Mucosa of stomach (tissue), 1 donor: ENCODE measurements at regions not wholly inside any gene's neighbourhood (a gene's known extent, or its start where the extent isn't known, plus 50 kb on each side); places are given as distances from the start of the nearest gene placed in this dataset.

Experiments
- H3K27me3 ChIP-seq: one replicate; pipeline ENCODE4 v1.7.0; 2013; ENCODE audit warnings: mild to moderate bottlenecking, low read length; ENCODE audit not compliant: control insufficient read depth, insufficient read depth
- H3K36me3 ChIP-seq: one replicate; pipeline ENCODE4 v1.7.0; 2013; ENCODE audit warnings: low read length; ENCODE audit not compliant: control insufficient read depth, insufficient read depth
- H3K4me1 ChIP-seq: one replicate; pipeline ENCODE4 v1.7.0; 2013; ENCODE audit warnings: mild to moderate bottlenecking, low read length; ENCODE audit not compliant: control insufficient read depth, insufficient read depth
- H3K4me3 ChIP-seq: one replicate; pipeline ENCODE4 v1.7.0; 2013; ENCODE audit warnings: low read length
- H3K9ac ChIP-seq: one replicate; pipeline ENCODE4 v1.7.0; 2013; ENCODE audit warnings: mild to moderate bottlenecking, low read length, moderate library complexity
- H3K9me3 ChIP-seq: one replicate; pipeline ENCODE4 v1.7.0; 2013; ENCODE audit warnings: mild to moderate bottlenecking, low read length, moderate library complexity; ENCODE audit not compliant: control insufficient read depth
- donor health status: Pancreatic carcinoma.

DNA sequence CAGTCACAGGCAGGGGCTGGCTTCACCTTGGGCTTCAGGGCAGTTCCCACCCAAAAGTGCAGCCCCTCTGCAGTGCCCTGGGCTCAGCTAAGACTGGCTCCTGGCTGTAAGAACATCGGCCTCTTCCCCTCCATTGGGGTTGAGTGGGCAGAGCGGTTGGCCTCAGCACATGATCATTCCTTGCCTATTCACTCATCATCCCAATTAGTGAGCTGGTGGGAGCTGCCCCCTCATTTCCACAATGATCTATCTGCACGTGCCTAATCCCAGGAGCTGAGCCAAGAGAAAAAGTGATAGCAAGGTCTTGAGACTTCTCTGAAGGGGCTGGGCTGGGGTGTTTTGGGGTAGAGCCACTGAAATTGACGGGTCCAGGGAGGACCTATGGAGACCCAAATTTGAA is 133.6 kb downstream of the SYF2 start:
- Histone ChIP-seq H3K27me3 (no peaks in the 10 kb centered on the region), H3K9ac (no peak overlapping the region), H3K36me3 (no peaks in the 10 kb centered on the region), H3K4me1 (no peaks in the 10 kb centered on the region), H3K9me3 (no peaks in the 10 kb centered on the region), H3K4me3 (no peak overlapping the region)

DNA sequence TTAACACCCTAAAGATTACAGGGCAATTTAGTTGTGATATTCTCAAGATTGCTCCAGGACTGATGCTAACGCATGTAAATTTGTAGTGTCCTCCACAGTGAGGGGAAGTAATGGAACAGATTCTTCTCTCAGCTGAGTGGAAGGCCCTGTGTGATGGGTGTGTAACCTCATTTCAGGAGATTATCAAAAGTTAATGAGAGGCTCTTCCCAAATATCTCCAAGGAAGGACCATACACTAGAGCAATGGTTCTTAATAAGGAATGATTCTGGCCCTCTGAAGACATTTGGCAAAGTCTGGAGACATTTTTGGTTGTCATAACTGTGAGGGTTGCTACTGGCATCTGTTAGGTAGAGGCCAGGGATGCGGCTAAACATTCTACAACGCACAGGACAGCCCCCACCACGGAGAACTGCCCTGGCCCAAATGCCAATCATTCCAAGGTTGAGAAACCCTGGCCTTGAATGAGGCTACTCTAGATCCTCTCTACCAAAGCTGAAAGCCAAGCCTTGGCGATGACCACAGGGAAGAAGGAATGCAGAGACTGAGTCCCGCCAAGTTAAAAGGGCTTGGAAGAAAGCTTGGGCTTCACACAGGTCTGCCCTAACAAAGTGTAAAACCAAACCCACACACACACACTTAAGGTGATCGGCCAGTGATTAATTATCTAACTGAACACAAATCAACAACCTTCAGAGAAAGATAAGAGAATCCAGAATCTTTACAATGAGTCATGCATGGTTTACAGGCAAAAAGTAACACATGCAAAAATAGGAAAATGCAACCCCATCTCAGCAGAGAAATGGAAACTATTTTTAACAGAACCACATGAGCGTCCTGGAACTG is 135.8 kb downstream of the SYF2 start:
- no peaks in the 10 kb centered on the region for H3K36me3 ChIP-seq

DNA sequence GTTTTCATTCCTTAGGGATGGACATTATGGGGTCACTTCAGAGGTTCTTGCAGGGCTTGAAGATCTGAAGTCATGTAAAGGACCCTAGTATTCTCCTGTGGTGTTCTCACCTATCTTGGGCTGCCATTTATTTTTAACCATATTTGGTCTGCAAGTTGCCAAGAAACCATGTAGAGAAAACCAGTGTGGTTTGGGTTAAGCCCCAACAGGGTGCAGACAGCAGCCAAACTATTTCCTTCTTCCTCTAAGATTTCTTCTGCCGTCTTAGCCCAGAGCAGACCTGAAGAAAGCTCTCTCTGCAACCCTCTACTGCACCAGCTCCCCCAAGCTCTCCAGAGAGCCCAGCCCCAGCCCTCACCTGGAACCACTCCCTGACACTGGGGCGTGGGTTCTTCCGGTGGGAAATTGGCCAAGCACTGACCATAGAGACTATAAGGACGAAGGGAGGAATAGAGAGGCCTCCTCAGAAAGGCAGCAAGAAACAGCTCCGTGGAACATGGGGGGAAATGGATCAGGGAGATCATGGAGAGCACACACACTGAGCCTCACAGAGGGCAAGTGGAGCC is 136.6 kb downstream of the SYF2 start:
- Histone ChIP-seq H3K4me3 (no peak overlapping the region), H3K9me3 (no peaks in the 10 kb centered on the region), H3K27me3 (peaks cover 3% of the 10 kb centered on the region), H3K4me1 (no peaks in the 10 kb centered on the region), H3K9ac (no peak overlapping the region), H3K36me3 (no peaks in the 10 kb centered on the region)

More for the DNA sequence above, 135.8 kb downstream of the SYF2 start:
- Histone ChIP-seq H3K9me3 (no peaks in the 10 kb centered on the region), H3K9ac (no peak overlapping the region), H3K4me1 (no peaks in the 10 kb centered on the region), H3K4me3 (no peak overlapping the region), H3K27me3 (no peaks in the 10 kb centered on the region)

- no peak overlapping the region for H3K4me3 ChIP-seq
- peaks cover 6% of the 10 kb centered on the region for H3K27me3 ChIP-seq
- H3K4me1 ChIP-seq: no peaks in the 10 kb centered on the region
- H3K36me3 ChIP-seq: no peaks in the 10 kb centered on the region
- H3K9ac ChIP-seq: no peak overlapping the region
- no peaks in the 10 kb centered on the region for H3K9me3 ChIP-seq
Observed at GRCh38 chr1:25094995-25095394, 137.3 kb downstream of the SYF2 start.

DNA sequence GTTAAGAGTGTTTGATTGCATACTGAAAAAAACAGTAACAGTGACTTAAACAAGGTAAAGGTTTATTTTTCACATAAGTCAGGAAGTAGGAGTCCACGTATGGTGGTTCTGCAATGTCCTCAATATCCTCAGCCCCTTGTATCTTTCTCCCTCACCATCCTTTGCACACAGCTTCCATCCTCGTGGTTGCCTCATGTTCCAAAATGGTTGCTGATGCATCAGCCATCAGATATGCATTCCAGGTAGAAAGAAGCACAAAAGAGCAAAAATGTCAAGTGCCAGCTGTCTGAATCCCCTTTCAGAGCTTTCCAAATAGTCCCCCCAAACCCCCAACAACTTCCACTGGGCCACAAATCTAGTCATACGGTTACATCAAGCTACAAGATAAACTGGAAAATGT is 138.1 kb downstream of the SYF2 start:
- Histone ChIP-seq H3K9me3 (no peaks in the 10 kb centered on the region), H3K9ac (no peak overlapping the region), H3K27me3 (peaks cover 9% of the 10 kb centered on the region), H3K4me3 (no peak overlapping the region), H3K36me3 (no peaks in the 10 kb centered on the region), H3K4me1 (no peaks in the 10 kb centered on the region)

- Histone ChIP-seq H3K9ac (no peak overlapping the region), H3K36me3 (no peaks in the 10 kb centered on the region), H3K27me3 (peaks cover 20% of the 10 kb centered on the region), H3K9me3 (no peaks in the 10 kb centered on the region), H3K4me1 (no peaks in the 10 kb centered on the region), H3K4me3 (no peak overlapping the region)
Observed at GRCh38 chr1:25091658-25092057, 140.6 kb downstream of the SYF2 start.

GRCh38 chr1:25090707-25091422 is 141.4 kb downstream of the SYF2 start:
- Histone ChIP-seq H3K9me3 (no peaks in the 10 kb centered on the region), H3K9ac (no peak overlapping the region), H3K4me1 (no peaks in the 10 kb centered on the region), H3K36me3 (no peaks in the 10 kb centered on the region), H3K4me3 (no peak overlapping the region), H3K27me3 (peaks cover 20% of the 10 kb centered on the region)

GRCh38 chr1:25089772-25090171 is 142.5 kb downstream of the SYF2 start:
- Histone ChIP-seq H3K9me3 (no peaks in the 10 kb centered on the region), H3K4me1 (no peaks in the 10 kb centered on the region), H3K36me3 (no peaks in the 10 kb centered on the region), H3K27me3 (peaks cover 20% of the 10 kb centered on the region), H3K4me3 (no peak overlapping the region), H3K9ac (no peak overlapping the region)

DNA sequence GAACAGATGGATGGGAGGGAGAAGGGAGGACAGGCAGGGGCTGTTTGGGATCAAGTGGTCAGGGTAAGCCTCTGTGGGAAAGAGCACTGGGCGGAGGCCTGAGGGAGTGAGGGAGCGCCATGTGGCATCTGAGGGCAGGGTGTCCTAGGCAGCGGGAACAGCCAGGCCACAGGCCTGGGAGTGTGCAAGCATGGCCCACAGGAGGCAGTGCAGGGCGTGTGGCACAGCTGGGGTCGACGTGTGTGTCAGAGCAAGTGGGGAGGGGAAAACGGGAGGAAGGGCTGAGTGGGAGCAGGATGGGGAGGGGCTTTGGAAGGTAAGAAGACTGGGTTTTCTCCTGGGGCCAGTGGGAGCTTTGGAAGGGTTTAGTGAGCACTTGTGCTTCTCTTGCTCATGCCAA is 143.4 kb downstream of the SYF2 start:
- Histone ChIP-seq H3K9ac (no peak overlapping the region), H3K27me3 (peaks cover 20% of the 10 kb centered on the region), H3K4me3 (no peak overlapping the region), H3K36me3 (no peaks in the 10 kb centered on the region), H3K4me1 (no peaks in the 10 kb centered on the region), H3K9me3 (no peaks in the 10 kb centered on the region)

DNA sequence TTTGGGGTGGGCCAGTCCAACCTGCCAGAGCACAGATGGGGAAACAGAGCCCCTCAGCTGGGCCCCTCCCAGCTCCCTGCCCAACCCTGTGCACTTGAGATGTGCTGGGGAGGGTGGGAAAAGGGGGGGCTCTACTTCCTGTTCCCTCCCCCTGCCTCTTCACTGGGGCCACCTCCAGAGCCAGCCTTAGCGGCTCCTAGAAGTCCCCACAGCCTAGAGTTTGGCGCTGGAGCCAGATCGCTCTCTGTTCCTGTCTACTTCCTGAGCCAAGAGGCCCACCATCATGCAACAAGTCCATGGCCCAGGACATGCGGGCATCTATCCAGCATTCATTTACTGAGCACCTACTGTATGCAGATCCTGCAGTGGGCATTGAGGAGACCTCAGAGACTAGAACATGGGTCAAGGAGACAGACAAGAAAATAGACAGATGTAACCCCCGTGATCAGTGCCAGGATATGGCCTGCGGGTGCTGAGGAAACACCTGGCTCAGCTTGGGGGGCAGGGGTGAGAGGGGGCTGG is 144.1 kb downstream of the SYF2 start:
- no peaks in the 10 kb centered on the region for H3K9me3 ChIP-seq
- no peak overlapping the region for H3K4me3 ChIP-seq
- no peak overlapping the region for H3K9ac ChIP-seq
- H3K36me3 ChIP-seq: no peaks in the 10 kb centered on the region
- H3K27me3 ChIP-seq: peaks cover 20% of the 10 kb centered on the region
- no peaks in the 10 kb centered on the region for H3K4me1 ChIP-seq

DNA sequence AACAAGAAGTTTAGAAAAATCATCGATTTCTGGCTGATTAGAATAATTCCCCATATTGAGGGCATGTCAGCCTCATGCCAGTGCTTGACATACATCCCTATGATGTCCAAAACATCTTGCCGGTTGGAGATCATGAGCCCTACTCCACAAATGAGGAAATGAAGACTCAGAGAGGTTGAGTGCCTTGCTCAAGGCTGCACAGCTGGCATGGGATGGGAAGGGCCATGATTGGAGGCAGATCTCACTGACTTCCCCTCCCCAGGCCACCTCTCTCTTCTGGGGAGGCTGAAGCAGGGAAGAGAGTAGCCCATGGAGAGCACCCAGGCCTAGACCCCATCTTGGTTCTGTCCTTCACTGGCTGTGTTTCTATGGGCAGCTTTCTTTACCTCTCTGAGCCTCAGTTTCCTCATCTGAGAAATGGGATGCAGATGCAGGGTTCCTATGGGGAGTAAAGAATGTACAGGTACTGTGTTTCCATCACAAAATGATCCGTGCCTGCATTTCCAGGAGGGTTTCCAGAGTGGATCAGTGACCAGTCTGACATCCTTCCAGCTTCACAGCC is 145.7 kb downstream of the SYF2 start:
- Histone ChIP-seq H3K4me3 (no peak overlapping the region), H3K9me3 (no peaks in the 10 kb centered on the region), H3K27me3 (peaks cover 20% of the 10 kb centered on the region)

DNA sequence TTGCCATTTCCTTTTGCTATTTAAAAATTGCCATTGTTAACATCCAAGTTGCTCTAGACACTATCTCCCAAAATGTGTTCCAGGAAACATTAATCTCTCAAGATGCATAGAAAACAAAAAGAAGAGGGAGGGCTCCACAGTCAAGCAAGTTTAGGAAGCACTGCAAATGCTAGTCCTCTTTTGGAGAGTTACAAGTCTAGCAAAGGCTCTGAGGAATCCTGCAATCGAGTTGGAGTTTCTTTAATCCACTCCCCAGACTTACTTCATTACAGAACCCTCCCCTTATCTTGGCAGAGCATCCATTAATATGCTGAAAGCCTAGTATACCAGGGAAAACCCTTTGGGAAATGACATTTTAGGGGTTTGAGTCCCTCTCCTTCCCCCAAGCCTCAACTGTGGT is 147.9 kb downstream of the SYF2 start:
- Histone ChIP-seq H3K36me3 (no peaks in the 10 kb centered on the region), H3K9ac (no peak overlapping the region), H3K27me3 (peaks cover 12% of the 10 kb centered on the region), H3K4me1 (no peaks in the 10 kb centered on the region), H3K9me3 (no peaks in the 10 kb centered on the region), H3K4me3 (no peak overlapping the region)

More for the DNA sequence above, 145.7 kb downstream of the SYF2 start:
- Histone ChIP-seq H3K4me1 (no peaks in the 10 kb centered on the region), H3K9ac (no peak overlapping the region), H3K36me3 (no peaks in the 10 kb centered on the region)
